Thymus (tissue), 11 donors: ENCODE measurements at regions not wholly inside any gene's neighbourhood (a gene's known extent, or its start where the extent isn't known, plus 50 kb on each side); places are given as distances from the start of the nearest gene placed in this dataset.

Experiments used
- DNase-seq, 9 donors: peaks; one replicate each; pipeline ENCODE4 v3.0.0-alpha.2; 2013; ENCODE audit warnings: low spot score in 9 of 9, low read depth in 6 of 9, missing footprints in 1 of 9
- H3K27ac ChIP-seq, 2 donors: one replicate each; pipeline ENCODE4 v1.5.1; 2013; ENCODE audit warnings: control low read depth in 1 of 2, low read depth in 1 of 2, low read length in 1 of 2, mild to moderate bottlenecking in 1 of 2, moderate library complexity in 1 of 2
- H3K27me3 ChIP-seq, 2 donors: one replicate each; pipeline ENCODE4 v1.5.1; 2013; ENCODE audit warnings: low read length in 1 of 2; ENCODE audit not compliant: control insufficient read depth in 2 of 2, insufficient read depth in 1 of 2
- H3K36me3 ChIP-seq, 2 donors: one replicate each; pipeline ENCODE4 v1.5.1; 2013; ENCODE audit warnings: low read length in 1 of 2, mild to moderate bottlenecking in 1 of 2, moderate library complexity in 1 of 2; ENCODE audit not compliant: control insufficient read depth in 2 of 2, insufficient read depth in 2 of 2
- H3K4me1 ChIP-seq, 2 donors: one replicate each; pipeline ENCODE4 v1.5.1; 2013; ENCODE audit warnings: low read length in 2 of 2; ENCODE audit not compliant: control insufficient read depth in 2 of 2, insufficient read depth in 2 of 2
- H3K4me3 ChIP-seq, 2 donors: one replicate each; pipeline ENCODE4 v1.5.1; 2013; ENCODE audit warnings: low read length in 2 of 2, control low read depth in 1 of 2, mild to moderate bottlenecking in 1 of 2
- H3K9me3 ChIP-seq, 2 donors: one replicate each; pipeline ENCODE4 v1.5.1; 2013; ENCODE audit warnings: low read length in 1 of 2, mild to moderate bottlenecking in 1 of 2; ENCODE audit not compliant: control insufficient read depth in 2 of 2, insufficient read depth in 1 of 2
- WGBS: extraction: QIAGEN DNeasy Blood & Tissue Kit; methylation state at CpG from one replicate; pipeline ENCODE4 v1.1.7; 2013; 5-methylcytosine and 5-hydroxymethylcytosine counted together
- donor health status: healthy.

DNA sequence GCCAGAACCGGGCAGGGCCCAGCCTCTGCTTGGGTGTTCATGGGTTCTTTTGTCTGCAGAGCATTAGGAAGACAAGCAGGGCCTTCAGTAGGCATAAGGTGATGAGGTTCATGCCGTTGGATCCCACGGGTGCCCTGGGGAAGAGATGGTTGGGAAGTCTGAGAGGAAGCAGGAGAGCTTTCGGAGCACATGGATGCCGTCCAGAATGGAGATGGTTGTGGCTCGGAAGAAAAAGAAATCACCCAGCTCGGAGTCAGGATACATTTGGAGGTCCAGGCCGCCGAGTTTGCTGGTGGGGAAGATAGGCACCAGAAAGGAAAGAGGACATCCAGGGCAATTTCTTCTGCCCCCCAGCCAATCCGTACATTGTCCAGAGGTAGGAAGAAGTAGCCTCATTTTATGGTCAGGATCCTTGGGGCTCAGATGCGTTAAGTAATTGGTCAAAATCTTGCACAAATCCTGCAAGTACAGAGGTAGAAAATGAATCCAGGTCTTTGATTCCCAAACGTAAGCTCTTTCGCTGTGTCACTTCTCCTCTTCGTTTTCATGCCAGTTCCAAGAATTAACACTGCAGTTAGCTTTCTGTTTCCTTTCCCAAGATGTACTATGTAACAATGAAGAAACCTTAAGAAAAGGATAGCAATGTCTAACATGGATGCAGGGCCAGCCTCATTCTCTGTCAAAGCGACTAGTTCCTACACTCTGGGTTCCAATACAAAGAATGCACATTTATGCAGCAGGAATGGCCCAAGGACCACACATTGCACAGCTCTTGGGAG lies 147.8 kb upstream of the KLF6 start:
- no peak for DNase-seq
- Histone ChIP-seq H3K36me3 (no peaks in the 10 kb centered on the region), H3K27me3 (no peaks in the 10 kb centered on the region), H3K4me3 (no peak overlapping the region), H3K27ac (no peak overlapping the region), H3K9me3 (no peaks in the 10 kb centered on the region), H3K4me1 (peaks cover 0 to 7% of the 10 kb centered on the region in 2 donors)
- WGBS = 89% methylated on average over 15 of the region's 15 CpGs

GRCh38 chr10:3931901-3932300 lies 146.9 kb upstream of the KLF6 start:
- 97% methylated on average over 7 of the region's 7 CpGs for WGBS
- Histone ChIP-seq H3K9me3 (no peaks in the 10 kb centered on the region), H3K4me1 (peaks cover 0 to 14% of the 10 kb centered on the region in 2 donors), H3K27me3 (no peaks in the 10 kb centered on the region), H3K36me3 (no peaks in the 10 kb centered on the region), H3K27ac (no peak overlapping the region), H3K4me3 (no peak overlapping the region)
- no peak for DNase-seq

DNA sequence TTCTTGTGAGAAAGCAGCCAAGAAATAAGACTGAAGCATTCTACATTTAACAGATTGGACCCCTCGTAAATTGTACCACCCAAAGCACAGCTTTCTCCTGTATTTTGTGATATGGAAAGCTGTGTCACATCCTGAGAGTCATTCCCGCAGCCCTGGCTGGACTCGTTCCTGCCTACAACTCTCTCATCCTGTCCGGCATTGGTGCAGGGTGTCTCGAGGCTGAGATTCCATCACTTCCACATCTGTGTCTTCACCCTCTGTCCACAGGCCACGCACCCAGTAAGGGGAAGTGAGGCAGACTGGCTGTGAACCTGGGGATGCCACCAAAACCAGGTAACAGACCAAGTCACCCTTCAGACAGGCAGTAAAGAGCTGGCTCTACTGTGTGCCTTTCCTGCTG lies 146.2 kb upstream of the KLF6 start:
- H3K9me3 ChIP-seq = no peaks in the 10 kb centered on the region
- H3K27me3 ChIP-seq = no peaks in the 10 kb centered on the region
- H3K4me3 ChIP-seq = no peak overlapping the region
- 94% methylated on average over 6 of the region's 6 CpGs for WGBS
- H3K27ac ChIP-seq = no peak overlapping the region
- H3K4me1 ChIP-seq = peaks cover 0 to 19% of the 10 kb centered on the region in 2 donors
- no peak for DNase-seq
- H3K36me3 ChIP-seq = no peaks in the 10 kb centered on the region

DNA sequence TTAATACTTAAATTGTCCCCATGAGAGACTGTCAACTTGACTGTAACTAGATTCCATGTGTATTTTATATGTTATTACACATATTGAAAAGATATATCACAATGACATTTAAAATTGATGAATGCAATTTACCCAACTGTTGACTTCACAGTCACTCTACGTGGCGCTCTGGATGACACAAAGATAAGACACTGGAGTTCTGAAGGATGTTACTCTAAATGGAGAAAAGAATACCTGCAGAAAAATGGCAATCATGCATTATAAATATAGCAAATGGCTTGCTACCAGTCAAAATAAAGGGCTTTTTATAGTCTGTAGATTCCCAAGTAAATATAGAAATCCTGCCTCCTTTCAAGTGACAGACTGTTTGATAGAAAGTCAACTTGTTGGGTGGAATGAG lies 143.6 kb upstream of the KLF6 start:
- Histone ChIP-seq H3K36me3 (no peaks in the 10 kb centered on the region), H3K27ac (no peak overlapping the region), H3K4me3 (no peak overlapping the region), H3K9me3 (no peaks in the 10 kb centered on the region), H3K4me1 (peaks cover 0 to 19% of the 10 kb centered on the region in 2 donors), H3K27me3 (no peaks in the 10 kb centered on the region)
- no peak for DNase-seq
- WGBS = 96% methylated on average over 2 of the region's 2 CpGs

GRCh38 chr10:3928078-3928477 lies 143.1 kb upstream of the KLF6 start:
- H3K27ac ChIP-seq = no peak overlapping the region
- 85% methylated on average over 3 of the region's 3 CpGs for WGBS
- H3K4me1 ChIP-seq = peaks cover 0 to 19% of the 10 kb centered on the region in 2 donors
- H3K4me3 ChIP-seq = no peak overlapping the region
- H3K36me3 ChIP-seq = no peaks in the 10 kb centered on the region
- H3K27me3 ChIP-seq = no peaks in the 10 kb centered on the region
- no peaks in the 10 kb centered on the region for H3K9me3 ChIP-seq
- DNase-seq = no peak

- Histone ChIP-seq H3K36me3 (no peaks in the 10 kb centered on the region), H3K9me3 (no peaks in the 10 kb centered on the region), H3K4me3 (no peak overlapping the region), H3K27me3 (no peaks in the 10 kb centered on the region), H3K4me1 (peaks cover 0 to 17% of the 10 kb centered on the region in 2 donors), H3K27ac (peak overlapping the region in 1 of 2 donors; percentile 61)
- 75% methylated on average over 18 of the region's 18 CpGs for WGBS
- DNase-seq = peak in 2 of 9 donors; percentile 13 to 29
Measured at GRCh38 chr10:3926675-3927525, 141.9 kb upstream of the KLF6 start.

DNA sequence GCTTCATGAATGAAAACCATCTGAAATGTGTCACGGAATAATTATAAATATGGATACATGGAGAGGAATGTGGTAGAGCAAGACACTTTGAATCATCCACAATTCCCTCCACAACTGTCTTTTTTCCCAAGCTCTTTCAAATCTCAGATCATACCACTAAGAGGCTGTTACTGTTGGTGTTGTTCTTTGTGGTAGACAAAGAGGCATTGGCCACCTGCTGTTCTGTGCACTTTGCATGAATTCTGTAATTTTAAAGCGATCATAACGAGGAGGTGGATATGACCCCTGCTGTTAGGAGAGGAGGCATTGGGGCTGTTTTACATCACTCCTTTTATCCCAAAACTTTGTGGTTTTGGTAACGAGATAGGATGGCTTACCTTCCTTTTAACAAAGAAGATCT lies 141.2 kb upstream of the KLF6 start:
- WGBS = 94% methylated on average over 4 of the region's 4 CpGs

DNA sequence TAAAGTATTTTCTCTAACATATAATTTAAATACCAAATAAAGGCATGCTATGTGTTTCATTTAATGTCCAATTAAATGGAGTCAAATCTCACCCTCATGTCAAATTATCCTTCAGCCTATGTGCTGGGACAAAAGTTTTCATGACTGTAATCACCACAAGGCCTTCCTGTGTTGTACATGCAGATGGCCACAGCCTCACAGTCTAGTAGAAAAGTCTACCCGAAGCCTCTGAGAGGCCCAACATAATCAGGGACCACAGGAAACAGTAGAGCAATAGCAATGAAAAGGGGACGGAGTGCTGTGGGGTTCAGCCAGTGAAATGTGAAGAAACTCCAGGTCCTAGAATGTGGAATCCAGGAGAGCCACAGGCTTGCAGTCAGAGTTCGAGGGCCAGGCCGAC lies 140.2 kb upstream of the KLF6 start:
- Histone ChIP-seq H3K9me3 (no peaks in the 10 kb centered on the region), H3K36me3 (no peaks in the 10 kb centered on the region), H3K4me1 (peaks cover 0 to 17% of the 10 kb centered on the region in 2 donors), H3K27me3 (no peaks in the 10 kb centered on the region), H3K4me3 (no peak overlapping the region), H3K27ac (no peak overlapping the region)
- DNase-seq = no peak
- 90% methylated on average over 4 of the region's 4 CpGs for WGBS

More for the DNA sequence above, 141.2 kb upstream of the KLF6 start:
- Histone ChIP-seq H3K9me3 (no peaks in the 10 kb centered on the region), H3K27me3 (no peaks in the 10 kb centered on the region), H3K4me1 (peaks cover 0 to 17% of the 10 kb centered on the region in 2 donors), H3K4me3 (no peak overlapping the region), H3K36me3 (no peaks in the 10 kb centered on the region), H3K27ac (peak overlapping the region in 1 of 2 donors; percentile 61)
- DNase-seq = no peak

- H3K4me1 ChIP-seq = peaks cover 0 to 17% of the 10 kb centered on the region in 2 donors
- no peak overlapping the region for H3K27ac ChIP-seq
- WGBS = 78% methylated on average over 5 of the region's 5 CpGs
- no peak overlapping the region for H3K4me3 ChIP-seq
- H3K36me3 ChIP-seq = no peaks in the 10 kb centered on the region
- H3K27me3 ChIP-seq = no peaks in the 10 kb centered on the region
- no peak for DNase-seq
- H3K9me3 ChIP-seq = no peaks in the 10 kb centered on the region
Measured at GRCh38 chr10:3924344-3924743, 139.3 kb upstream of the KLF6 start.
